Tibial nerve (tissue), 4 donors: ENCODE measurements at regions not wholly inside any gene's neighbourhood (a gene's known extent, or its start where the extent isn't known, plus 50 kb on each side); places are given as distances from the start of the nearest gene placed in this dataset.

Experiments
- CTCF ChIP-seq, 5 experiments: fragments of 200-600 bp in 3 of 5; fragments of 450-650 bp in 2 of 5; sonication (generic) in 3 of 5; IDR thresholded peaks; one replicate each; pipeline ENCODE4 v1.5.1; 2016 to 2019; ENCODE audit warnings: antibody characterized with exemption in 5 of 5, mild to moderate bottlenecking in 3 of 5, moderate library complexity in 2 of 5
- EP300 ChIP-seq, 2 donors: sonication (generic); formaldehyde crosslinking; IDR thresholded peaks; one replicate each; pipeline ENCODE4 v1.6.1; 2017; ENCODE audit warnings: antibody characterized with exemption in 2 of 2, mild to moderate bottlenecking in 1 of 2

DNA sequence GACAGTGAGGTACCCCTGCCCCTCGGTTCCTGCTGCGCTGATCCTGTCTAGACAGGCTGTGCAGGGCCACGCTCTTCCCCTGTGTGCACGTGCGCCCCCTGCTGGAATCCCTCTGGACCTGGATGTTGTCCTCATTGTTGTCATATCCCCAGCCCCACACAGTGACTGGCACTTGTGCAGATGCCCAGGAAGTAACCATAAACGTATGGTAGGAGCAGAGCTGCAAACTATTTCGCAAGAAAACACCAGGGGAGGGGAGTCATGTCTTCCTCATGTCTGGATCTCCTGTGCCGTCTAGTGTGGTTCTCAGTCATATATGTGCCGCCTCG, 114.7 kb downstream of the CRYBB2 start:
- TF ChIP-seq CTCF (IDR thresholded peaks at IDR 0.05) (peak in 1 of 5 experiments; percentile 5), EP300 (IDR thresholded peaks at IDR 0.05) (no peak)
